ENCODE measurements at regions not wholly inside any gene's neighbourhood (a gene's known extent, or its start where the extent isn't known, plus 50 kb on each side); places are given as distances from the start of the nearest gene placed in this dataset.

DNA sequence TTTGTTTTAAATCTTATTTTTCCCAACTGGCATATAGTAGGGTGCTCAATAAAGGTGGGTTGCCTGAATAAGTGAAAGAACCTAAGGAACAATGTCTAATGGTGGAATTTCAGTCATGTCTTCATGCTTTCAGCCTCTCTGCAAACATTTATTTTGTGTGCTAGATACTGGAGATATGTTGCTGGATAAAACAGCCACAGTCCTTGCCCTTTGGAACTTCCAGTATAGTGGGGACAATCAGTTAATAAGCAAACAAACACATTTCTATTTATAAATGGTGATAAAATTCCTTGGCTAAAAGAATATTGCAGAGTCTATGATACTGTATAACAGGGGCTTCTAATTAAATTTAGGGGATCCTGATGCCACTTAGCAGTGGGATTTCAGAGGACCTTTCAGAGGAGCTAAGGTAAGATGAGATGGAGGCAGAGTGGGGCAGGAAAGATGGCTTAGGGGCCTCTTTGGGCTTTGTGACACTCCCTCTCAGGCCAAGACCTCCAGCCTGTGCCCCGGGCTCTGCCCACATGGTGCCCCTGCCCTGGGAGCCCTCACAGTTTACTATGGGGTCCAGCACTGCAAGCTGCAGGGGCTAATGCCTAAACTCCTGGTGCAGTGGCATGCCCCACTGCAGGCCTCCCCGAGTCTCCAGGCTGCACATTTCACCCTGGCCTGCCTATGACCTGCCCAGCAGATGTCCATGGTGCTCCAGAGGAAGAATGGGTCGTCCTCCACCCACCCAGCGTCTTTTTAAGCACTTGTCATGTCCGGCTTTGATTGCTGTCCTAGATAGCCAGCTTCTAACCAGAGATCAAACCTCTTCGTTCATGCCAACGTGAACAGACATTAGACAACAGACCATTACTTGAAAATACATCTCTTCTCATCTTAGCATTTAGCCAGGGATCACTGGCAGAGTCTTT, 61.6 kb upstream of the PRR23C start:
- TF ChIP-seq, protein P1, sequence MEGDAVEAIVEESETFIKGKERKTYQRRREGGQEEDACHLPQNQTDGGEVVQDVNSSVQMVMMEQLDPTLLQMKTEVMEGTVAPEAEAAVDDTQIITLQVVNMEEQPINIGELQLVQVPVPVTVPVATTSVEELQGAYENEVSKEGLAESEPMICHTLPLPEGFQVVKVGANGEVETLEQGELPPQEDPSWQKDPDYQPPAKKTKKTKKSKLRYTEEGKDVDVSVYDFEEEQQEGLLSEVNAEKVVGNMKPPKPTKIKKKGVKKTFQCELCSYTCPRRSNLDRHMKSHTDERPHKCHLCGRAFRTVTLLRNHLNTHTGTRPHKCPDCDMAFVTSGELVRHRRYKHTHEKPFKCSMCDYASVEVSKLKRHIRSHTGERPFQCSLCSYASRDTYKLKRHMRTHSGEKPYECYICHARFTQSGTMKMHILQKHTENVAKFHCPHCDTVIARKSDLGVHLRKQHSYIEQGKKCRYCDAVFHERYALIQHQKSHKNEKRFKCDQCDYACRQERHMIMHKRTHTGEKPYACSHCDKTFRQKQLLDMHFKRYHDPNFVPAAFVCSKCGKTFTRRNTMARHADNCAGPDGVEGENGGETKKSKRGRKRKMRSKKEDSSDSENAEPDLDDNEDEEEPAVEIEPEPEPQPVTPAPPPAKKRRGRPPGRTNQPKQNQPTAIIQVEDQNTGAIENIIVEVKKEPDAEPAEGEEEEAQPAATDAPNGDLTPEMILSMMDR (IDR thresholded peaks at IDR 0.05; ENCODE audit: low read length) = no peak
- no peak for TF ChIP-seq EZH2 (IDR thresholded peaks at IDR 0.05; ENCODE audit: borderline replicate concordance, low read length)
